Daoy (cell line): ENCODE measurements at regions not wholly inside any gene's neighbourhood (a gene's known extent, or its start where the extent isn't known, plus 50 kb on each side); places are given as distances from the start of the nearest gene placed in this dataset.
"Not testable (repeated sequence)": the region's sequence is repeated elsewhere in the genome, so short reads cannot be mapped to it uniquely, and the experiment has no call there.

ENCODE experiments used
- DNase-seq: peaks from one replicate; pipeline ENCODE4 v3.0.0-alpha.2; 2015; ENCODE audit warnings: low read depth

DNA sequence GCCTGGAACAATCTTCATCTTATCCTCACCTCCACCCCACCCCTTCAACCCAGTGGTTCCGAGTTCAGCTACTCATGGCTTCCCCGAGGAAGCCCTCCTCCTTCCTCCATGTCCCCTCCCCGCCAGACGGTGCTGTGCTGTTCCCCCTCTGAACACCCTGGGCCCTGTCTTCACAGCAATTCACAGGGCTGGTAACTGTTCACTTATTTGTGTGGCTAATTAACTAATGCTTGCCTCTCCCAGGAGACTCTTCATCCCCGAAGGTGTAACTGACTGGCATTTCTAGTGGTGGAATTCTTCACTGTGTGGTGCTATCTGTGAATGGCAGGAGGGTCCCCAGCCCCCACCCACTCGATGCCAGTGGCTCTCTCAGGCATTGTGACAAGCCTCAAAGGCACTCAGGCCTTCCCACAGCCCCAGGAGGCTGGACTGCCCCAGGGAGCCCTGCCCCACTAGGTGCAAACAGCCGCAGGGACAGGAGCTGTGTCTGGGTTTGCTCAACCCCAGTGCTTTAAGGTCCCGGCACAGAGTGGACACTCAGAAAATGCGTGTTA, 133.7 kb upstream of the ID2 start:
- DNase-seq = no peak

GRCh38 chr2:8548619-8549150, 133.2 kb upstream of the ID2 start:
- no peak for DNase-seq

DNA sequence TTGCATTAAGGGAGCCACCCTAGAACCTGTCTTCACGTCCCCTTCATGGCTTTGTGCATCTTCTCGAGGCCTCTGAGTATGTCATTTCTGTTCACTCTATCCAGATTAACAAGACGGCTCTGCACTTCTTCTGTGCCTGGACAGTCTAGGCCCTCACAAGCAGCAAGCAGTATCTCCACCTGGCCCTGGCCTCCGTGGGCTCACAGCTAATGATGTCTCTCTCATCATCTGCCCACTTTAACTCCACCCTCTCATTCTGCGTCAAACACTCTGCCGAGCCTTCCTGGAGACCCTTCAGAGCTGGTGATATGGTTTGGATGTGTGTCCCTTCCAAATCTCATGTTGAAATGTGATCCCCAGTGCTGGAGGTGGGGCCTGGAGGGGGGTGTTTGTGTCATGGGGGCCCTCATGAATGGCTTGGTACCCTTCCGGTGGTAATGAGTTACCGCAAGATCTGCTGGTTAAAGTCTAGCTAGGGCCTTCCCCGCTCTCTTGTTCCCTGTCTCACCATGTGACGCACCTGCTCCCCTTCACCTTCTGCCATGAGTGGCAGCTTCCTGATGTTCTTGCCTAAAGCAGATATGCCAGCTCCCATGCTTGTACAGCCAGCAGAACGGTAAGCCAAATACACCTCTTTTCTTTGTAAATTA, 132.5 kb upstream of the ID2 start:
- no peak for DNase-seq

DNA sequence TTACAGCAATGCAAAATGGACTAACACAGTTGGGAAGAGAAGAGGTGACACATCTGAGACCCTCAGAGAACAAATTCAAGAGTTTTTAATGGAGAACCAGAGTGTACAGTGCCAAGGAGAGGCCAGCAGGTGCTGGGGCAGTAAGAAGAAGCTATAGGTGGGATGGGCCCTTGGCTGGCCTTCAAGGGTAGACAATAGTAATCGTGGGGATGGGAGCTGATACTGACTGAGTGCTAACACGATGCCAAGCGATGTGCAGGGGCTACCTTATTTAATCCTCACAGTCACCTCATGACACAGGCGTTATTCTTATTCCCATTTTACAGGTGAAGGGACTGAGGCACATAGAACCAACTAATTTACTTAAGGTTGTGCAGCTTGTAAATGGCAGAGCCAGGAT, 131.9 kb upstream of the ID2 start:
- no peak for DNase-seq

DNA sequence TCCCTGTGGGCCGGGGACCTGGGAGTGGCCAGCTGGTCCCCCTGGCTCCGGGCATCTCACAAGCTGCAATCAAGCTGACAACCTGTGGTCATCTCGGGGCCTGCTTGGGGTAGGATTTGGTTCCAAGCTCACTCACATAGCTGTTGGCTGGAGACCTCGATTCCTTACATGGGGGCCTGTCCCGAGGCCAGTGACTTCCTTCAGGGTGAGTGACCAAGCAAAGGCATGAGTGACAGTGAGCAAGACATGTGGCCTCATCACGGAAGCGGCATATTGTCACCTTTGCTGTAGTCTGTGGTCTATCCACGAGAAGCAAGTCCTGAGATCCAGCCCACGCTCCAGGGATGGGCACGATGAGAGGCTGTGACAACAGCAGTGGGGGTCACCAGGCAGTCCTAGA, 131.4 kb upstream of the ID2 start:
- no peak for DNase-seq

- DNase-seq = no peak
Measured at GRCh38 chr2:8550937-8551621, 130.8 kb upstream of the ID2 start.

DNA sequence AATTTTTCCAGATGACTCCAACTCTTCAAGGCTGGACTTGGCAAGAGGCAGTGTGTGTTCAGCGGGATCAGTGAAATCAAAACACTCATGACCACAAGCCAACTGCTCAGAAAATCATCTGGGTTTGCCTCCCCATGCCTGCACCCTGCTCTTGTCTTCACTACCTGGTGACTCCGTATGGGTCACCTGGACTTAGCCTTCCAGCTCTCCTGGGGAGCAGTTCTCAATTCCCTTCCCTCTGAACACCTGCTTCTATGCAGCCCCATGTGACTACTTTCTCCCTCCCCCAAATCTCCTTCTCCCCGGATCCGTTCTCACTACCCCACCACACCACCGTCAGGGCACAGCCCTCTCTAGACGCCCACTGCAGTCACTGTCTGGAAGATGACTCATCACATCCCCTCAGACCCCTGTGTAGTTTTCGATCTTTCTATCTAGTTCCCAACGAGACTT, 130.2 kb upstream of the ID2 start:
- no peak for DNase-seq

- no peak for DNase-seq
Measured at GRCh38 chr2:8552293-8552801, 129.5 kb upstream of the ID2 start.

DNA sequence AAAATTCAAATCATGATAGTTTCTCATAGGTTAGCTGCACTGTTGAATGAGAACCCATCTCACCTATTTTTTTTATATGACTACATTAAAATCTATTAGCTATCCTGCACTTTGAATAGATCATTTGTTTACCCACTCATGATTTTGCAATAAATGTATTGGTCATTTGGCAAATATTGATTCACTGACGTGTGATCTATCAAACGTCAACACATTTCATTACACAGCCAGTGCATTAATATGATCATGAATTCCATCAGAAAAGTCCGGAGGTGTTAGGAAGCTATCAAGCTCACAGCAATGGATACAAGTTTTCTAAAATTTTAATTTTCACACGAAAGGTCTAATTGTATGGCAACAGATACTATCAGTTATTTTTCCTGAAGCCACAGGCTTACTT, 128.2 kb upstream of the ID2 start:
- no peak for DNase-seq

- DNase-seq = no peak
Measured at GRCh38 chr2:8554296-8554806, 127.5 kb upstream of the ID2 start.

DNA sequence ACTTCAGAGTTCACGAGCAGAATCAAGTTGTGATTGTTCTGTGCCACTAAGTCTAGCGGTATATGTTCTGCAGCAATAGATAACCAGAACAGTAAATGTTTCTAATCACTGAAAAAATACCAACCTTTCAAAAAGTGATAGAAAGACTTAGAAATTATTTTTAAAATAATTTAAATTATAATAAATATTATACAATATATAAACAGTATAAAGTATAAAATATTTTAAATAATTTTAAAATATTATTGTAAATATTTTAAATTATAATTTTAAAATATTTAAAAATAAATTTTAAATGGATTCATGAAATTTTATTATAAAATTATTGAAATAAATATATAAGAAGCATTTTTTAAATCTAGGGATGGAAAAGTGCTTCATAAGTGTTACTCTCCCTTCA, 126.3 kb upstream of the ID2 start:
- DNase-seq = no peak

DNA sequence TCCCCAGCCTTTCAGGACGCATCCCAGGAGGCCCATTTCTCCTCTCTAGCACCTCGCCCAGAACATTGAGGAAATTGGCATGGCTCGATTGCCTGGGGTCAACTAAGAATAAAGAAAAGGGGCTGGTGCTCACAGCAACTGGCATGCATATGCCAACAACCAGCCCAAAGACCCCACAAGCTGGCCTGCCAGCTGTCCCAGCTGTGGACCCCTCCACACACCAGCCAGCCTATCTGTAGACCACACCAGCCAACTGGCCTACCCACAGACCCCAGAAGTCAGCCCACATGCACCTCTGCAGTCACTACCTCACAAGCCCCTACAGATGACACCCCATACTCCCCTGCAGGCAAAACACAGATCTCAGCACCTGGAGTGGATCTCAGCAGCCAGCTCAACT, 123.8 kb upstream of the ID2 start:
- DNase-seq = no peak

- no peak for DNase-seq
Measured at GRCh38 chr2:8558956-8559355, 122.9 kb upstream of the ID2 start.

DNA sequence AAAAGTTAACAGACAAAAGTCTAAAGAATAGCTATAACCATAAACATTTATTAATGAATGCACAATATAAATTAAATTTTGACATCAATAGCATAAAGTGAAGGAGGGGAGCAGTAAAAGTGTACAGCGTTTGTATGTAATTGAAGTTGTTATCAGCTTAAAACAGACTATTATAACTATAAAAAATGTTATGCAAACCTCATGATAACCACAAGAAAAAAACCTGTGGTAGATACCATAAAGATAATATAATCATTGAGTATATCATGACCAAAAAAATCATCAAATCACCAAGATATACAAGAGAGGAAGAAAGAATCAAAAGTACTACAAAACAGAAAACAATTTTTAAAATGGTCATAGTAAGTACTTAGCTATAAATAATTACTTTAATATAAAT, 122.1 kb upstream of the ID2 start:
- no peak for DNase-seq

DNA sequence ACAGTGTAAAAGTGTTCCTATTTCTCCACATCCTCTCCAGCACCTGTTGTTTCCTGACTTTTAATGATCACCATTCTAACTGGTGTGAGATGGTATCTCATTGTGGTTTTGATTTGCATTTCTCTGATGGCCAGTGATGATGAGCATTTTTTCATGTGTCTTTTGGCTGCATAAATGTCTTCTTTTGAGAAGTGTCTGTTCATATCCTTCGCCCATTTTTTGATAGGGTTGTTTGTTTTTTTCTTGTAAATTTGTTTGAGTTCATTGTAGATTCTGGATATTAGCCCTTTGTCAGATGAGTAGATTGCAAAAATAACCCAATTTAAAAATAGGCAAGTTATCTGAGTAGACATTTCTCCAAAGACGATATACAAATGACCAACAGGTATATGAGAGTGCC, 120.2 kb upstream of the ID2 start:
- not testable (repeated sequence) for DNase-seq

- no peak for DNase-seq
Measured at GRCh38 chr2:8563814-8564474, 117.9 kb upstream of the ID2 start.

DNA sequence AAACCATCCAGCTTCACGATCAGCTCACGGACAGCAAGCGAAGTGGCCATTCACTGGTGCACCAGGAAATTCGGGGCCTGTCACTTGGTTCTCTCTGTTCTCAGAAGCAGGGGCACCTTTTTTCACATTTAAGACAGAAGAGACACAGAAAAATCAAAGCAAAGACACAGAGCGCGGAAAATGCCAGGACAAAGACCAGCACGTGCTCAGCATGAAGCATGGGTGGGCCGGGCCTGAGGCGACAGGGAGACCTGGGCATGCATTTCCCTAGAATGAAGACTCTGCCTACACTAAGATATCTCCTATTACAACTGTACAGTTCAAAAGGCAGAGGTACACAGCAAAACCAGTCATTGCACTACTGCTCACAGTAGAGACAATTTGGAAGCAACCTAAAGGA, 117.4 kb upstream of the ID2 start:
- no peak for DNase-seq

- no peak for DNase-seq
Measured at GRCh38 chr2:8565399-8566154, 116.3 kb upstream of the ID2 start.

GRCh38 chr2:8566155-8566670, 115.6 kb upstream of the ID2 start:
- no peak for DNase-seq

GRCh38 chr2:8566774-8567468, 114.9 kb upstream of the ID2 start:
- DNase-seq = no peak
